GM12872 (cell line): ENCODE measurements at regions not wholly inside any gene's neighbourhood (a gene's known extent, or its start where the extent isn't known, plus 50 kb on each side); places are given as distances from the start of the nearest gene placed in this dataset.

Experiments
- CTCF ChIP-seq: IDR thresholded peaks from 3 replicates; pipeline ENCODE4 v1.5.1; 2011; ENCODE audit warnings: low read depth, mild to moderate bottlenecking, low read length, moderate library complexity; ENCODE audit not compliant: insufficient read depth

GRCh38 chr14:29391801-29392200 is 535.8 kb downstream of the PRKD1 start:
- no peak for TF ChIP-seq CTCF

GRCh38 chr14:29392287-29392686 is 535.4 kb downstream of the PRKD1 start:
- no peak for TF ChIP-seq CTCF

- no peak for TF ChIP-seq CTCF
These were observed 524.6 kb downstream of the PRKD1 start for GRCh38 chr14:29403091-29403490.

DNA sequence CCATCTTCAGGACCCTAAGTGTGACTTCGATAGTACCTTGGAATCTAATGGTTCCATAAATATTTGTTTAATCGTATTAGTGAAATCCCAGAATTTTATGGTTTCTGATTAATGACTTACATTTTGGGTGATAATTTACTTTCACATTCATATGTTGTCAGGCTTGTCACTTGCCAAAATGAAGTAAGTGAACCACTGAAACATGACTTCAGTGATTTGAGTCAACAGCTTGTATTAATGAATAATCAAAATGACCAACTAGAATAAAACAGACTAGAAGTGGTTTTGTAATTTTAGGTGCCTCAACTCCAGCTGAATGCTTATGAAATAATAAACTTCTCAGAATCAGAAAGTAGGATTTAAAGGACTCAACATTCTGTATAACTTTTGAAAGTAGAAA is 517.1 kb downstream of the PRKD1 start:
- TF ChIP-seq CTCF: no peak

- no peak for TF ChIP-seq CTCF
These were observed 507.9 kb downstream of the PRKD1 start for GRCh38 chr14:29419736-29420135.

DNA sequence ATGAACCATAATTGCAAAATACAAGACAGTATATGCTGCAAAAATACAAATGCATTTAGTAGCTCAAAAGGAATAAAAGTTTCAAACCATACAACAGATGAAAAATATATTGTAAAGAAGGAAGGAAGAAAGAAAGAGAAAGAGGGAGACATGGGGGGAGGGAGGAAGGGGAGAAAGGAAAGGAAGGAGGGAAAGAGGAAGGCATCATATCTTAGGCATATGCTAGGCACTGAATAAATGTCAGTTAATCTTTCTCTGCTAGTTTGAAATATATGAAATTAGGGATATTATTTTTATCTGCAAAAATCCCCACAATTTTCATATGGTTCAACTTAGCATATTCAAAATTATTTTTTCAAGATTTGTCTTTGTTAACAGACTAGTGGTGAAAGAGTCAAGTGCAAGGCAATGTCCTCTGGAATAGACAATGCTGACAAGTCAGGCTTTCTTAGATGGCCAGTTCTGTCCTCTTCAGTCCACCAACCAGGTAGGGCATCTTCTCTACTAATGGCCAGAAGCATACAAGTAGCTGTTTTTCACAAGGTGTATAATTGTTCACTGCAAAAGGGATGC is 506.4 kb downstream of the PRKD1 start:
- TF ChIP-seq CTCF: peak; percentile 21; the same call in 1 of the 3 replicates

GRCh38 chr14:29425705-29426482 is 501.8 kb downstream of the PRKD1 start:
- no peak for TF ChIP-seq CTCF
